ENCODE measurements at regions not wholly inside any gene's neighbourhood (a gene's known extent, or its start where the extent isn't known, plus 50 kb on each side); places are given as distances from the start of the nearest gene placed in this dataset.

DNA sequence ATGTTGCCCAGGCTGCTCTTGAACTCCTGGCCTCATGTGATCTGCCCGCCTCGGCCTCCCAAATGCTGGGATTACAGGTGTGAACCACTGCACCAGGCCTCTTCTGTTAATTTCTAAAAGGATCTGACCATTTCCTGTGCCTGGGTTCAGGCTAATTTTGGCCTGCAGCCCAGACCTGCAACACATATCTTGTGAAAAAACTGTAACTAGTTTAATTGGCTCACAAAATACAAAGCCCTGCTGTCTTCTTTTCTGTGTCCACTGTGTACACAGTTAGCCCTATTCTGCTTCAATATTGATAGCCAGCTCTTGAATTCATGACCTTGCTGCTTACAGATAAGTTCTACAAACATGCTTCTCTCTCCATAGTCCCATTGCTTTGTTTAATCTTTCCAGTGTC is 753.5 kb downstream of the PDHA2 start:
- no peak overlapping the region for H3K4me3 ChIP-seq (ENCODE audit: low read length)
- TF ChIP-seq, protein P1, sequence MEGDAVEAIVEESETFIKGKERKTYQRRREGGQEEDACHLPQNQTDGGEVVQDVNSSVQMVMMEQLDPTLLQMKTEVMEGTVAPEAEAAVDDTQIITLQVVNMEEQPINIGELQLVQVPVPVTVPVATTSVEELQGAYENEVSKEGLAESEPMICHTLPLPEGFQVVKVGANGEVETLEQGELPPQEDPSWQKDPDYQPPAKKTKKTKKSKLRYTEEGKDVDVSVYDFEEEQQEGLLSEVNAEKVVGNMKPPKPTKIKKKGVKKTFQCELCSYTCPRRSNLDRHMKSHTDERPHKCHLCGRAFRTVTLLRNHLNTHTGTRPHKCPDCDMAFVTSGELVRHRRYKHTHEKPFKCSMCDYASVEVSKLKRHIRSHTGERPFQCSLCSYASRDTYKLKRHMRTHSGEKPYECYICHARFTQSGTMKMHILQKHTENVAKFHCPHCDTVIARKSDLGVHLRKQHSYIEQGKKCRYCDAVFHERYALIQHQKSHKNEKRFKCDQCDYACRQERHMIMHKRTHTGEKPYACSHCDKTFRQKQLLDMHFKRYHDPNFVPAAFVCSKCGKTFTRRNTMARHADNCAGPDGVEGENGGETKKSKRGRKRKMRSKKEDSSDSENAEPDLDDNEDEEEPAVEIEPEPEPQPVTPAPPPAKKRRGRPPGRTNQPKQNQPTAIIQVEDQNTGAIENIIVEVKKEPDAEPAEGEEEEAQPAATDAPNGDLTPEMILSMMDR (IDR thresholded peaks at IDR 0.05; ENCODE audit: insufficient read depth, low read depth, low read length, missing control alignments), result no peak
- no peak for DNase-seq (ENCODE audit: low read depth)

DNA sequence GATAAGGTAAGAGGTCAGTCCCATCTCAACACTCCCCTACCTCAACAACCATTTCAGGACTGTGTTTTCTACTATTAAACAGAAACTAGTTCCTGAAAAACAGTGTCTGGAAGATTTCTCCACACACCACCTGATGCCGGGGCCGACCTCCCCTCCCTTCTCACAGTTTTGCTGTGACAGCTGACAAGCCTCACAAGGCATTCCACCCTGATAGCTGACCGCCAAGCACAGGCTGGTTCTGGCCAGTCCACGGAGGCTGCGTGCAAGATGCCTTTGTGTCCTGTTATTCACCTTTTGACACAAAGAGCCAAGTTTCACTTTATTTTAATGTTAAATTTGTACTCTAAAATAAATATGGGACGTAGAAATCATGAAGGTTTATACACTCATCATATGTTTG is 758.6 kb downstream of the PDHA2 start:
- no peak for DNase-seq (ENCODE audit: low read depth)
- TF ChIP-seq, protein P1 (IDR thresholded peaks at IDR 0.05; ENCODE audit: insufficient read depth, low read depth, low read length, missing control alignments), result no peak
- no peak overlapping the region for H3K4me3 ChIP-seq (ENCODE audit: low read length)

DNA sequence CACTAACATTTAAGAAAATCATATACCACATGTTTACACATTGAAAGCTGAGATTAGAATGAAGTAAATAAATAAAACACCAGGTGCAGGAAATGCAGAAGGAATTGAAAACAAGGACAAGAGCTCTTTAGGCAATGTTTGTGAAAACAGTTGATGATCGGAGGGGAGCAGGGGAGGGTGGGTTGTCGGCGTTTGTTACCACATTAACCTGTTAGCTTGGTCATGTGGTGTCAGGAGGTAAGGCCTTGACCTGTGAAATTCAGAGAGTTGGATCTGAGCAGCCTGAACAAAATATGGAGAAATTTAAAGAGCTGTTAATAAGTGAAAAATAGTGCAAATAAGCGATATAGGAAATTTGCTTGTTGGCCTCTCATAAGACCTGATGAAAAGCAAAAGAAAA is 759.9 kb downstream of the PDHA2 start:
- DNase-seq (ENCODE audit: low read depth), result no peak
- no peak overlapping the region for H3K4me3 ChIP-seq (ENCODE audit: low read length)
- TF ChIP-seq, protein P1 (IDR thresholded peaks at IDR 0.05; ENCODE audit: insufficient read depth, low read depth, low read length, missing control alignments), result no peak

DNA sequence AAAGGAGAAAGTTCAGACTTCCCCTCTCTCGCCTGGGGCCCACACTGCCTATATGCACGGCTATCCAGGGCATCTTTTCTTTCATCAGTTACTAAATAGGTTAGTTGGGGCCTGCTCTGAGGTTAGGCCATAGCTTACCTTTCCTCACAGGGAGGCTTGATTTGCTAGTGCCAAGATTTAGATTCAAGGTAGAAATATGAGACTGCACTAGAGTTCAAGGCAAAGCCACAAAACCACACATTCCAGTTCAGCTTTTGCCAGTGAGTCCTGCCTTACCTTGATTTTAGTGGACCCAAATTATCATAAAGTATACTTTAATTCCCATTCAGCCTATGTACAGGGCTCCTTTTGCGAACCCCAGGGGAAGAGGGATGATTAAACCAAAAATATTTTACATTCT is 762.8 kb downstream of the PDHA2 start:
- H3K4me3 ChIP-seq (ENCODE audit: low read length), result no peak overlapping the region
- TF ChIP-seq, protein P1 (IDR thresholded peaks at IDR 0.05; ENCODE audit: insufficient read depth, low read depth, low read length, missing control alignments), result no peak
- no peak for DNase-seq (ENCODE audit: low read depth)

DNA sequence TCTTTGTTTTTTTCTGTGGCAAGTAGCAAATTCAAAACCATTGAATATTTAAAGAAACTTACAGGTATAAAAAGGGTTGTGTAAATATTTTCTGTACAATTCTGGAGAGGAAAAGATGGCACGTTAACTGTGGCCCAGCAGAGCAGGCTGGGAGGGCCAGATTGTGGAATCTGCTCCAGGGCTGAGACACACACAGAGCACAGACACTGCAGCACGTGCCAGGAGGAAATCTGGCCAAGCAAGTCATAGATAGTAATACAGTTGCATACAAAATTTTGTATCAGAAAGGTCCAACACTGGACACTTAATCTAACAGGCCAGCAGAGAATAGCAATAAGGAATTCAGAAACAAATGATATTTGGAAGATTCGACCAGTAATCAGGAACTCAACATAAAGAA is 763.7 kb downstream of the PDHA2 start:
- TF ChIP-seq, protein P1 (IDR thresholded peaks at IDR 0.05; ENCODE audit: insufficient read depth, low read depth, low read length, missing control alignments), result no peak
- no peak for DNase-seq (ENCODE audit: low read depth)
- no peak overlapping the region for H3K4me3 ChIP-seq (ENCODE audit: low read length)

DNA sequence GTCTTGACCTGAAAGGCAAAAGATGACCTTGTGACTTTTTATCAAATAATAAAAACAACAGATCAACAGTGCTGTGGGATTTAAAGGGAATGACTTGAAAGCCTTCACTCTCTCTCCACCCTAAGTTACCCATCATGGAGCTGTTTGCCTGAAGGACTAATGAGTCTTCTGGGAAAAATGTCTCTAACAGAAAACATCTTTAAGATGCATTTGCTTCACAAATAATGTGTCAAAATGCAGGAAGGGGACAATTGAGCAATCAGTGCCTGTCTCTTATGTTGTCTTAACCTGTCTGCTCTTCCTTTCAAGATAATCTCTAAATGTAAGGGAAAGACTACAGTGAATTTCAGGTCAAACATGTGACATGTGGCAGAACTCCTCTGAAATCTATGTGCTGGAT is 766.6 kb downstream of the PDHA2 start:
- DNase-seq (ENCODE audit: low read depth), result no peak

DNA sequence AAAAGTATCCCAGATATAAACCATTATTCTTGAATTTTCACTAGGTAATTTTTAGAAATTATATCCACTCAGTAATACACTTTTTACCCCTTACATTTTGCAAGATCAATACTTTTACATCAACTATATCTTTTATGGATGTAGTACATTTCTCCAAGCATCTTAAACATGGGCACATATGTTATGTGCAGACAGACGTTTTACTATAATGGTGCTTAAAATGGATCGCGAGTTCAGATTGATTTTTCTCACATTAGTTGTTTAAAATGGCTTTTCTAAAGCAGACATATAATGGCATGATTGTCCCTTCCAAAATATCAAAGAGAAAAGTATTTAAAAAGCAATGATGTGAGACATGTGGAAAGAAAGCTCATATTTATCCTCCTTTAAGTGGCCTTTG is 786.1 kb downstream of the PDHA2 start:
- DNase-seq (ENCODE audit: low read depth), result no peak
- no peak overlapping the region for H3K4me3 ChIP-seq (ENCODE audit: low read length)
- TF ChIP-seq, protein P1 (IDR thresholded peaks at IDR 0.05; ENCODE audit: insufficient read depth, low read depth, low read length, missing control alignments), result no peak

More for the DNA sequence above, 766.6 kb downstream of the PDHA2 start:
- TF ChIP-seq, protein P1 (IDR thresholded peaks at IDR 0.05; ENCODE audit: insufficient read depth, low read depth, low read length, missing control alignments), result no peak
- no peak overlapping the region for H3K4me3 ChIP-seq (ENCODE audit: low read length)

Data from epithelial cell of esophagus (primary cell).